Endothelial cell of umbilical vein (primary cell): ENCODE measurements at regions not wholly inside any gene's neighbourhood (a gene's known extent, or its start where the extent isn't known, plus 50 kb on each side); places are given as distances from the start of the nearest gene placed in this dataset.
A peak's percentile ranks its signal among the peaks of the same experiment; 100 is the strongest.

ENCODE experiments used
- BruUV-seq: library from RNA; stranded (reverse); fragments of 400-500 nt; replicated peaks from 2 replicates; lab custom pipeline; 2021; lab: Mats Ljungman, UMichigan
- CTCF ChIA-PET: fragments of 300-600, 350-600 bp; sonication (Branson Sonifier 250); formaldehyde crosslinking; loops from one replicate; lab custom pipeline; 2021; ENCODE audit warnings: antibody characterized with exemption, inconsistent platforms; lab: Charles Lee
- POLR2A ChIA-PET: fragments of 300-600, 350-600 bp; sonication (Branson Sonifier 250); formaldehyde crosslinking; loops from one replicate; lab custom pipeline; 2021; ENCODE audit warnings: antibody characterized with exemption, inconsistent platforms; lab: Charles Lee
- DNase-seq: peaks from one replicate; pipeline ENCODE4 v3.0.0-alpha.2; 2011; ENCODE audit warnings: low read depth, low spot score
- FAIRE-seq: peaks from 2 replicates; lab custom pipeline; 2011; peaks lifted over from hg19 to GRCh38; lab: Jason Lieb, UNC
- H2AFZ ChIP-seq: 2 replicates; pipeline ENCODE4 v1.6.0; 2012; ENCODE audit warnings: low read depth, low read length, control low read depth, inconsistent platforms
- H3K27ac ChIP-seq: 2 replicates; pipeline ENCODE4 v1.5.1; 2011; ENCODE audit warnings: low read depth, mild to moderate bottlenecking, control low read depth, low read length, moderate library complexity; ENCODE audit not compliant: insufficient read depth
- H3K27me3 ChIP-seq, 2 experiments: 2 replicates each; pipeline versions ENCODE4 v1.6.0 to v1.6.1; 2011; ENCODE audit warnings: low read length in 2 of 2, mixed read lengths in 1 of 2; ENCODE audit not compliant: control insufficient read depth in 2 of 2, insufficient read depth in 2 of 2
- H3K36me3 ChIP-seq, 2 experiments: 2 replicates in 1 of 2; 3 replicates in 1 of 2; pipeline ENCODE4 v1.5.1; 2011; ENCODE audit warnings: low read length in 2 of 2, mild to moderate bottlenecking in 1 of 2, moderate library complexity in 1 of 2; ENCODE audit not compliant: control insufficient read depth in 2 of 2, insufficient read depth in 2 of 2; ENCODE audit errors: extremely low read depth in 1 of 2
- H3K4me1 ChIP-seq: 3 replicates; pipeline ENCODE4 v1.5.1; 2011; ENCODE audit warnings: mild to moderate bottlenecking, low read length; ENCODE audit not compliant: control insufficient read depth, insufficient read depth; ENCODE audit errors: extremely low read depth
- H3K4me2 ChIP-seq: 2 replicates; pipeline ENCODE4 v1.6.1; 2011; ENCODE audit warnings: low read length, control low read depth, mixed read lengths; ENCODE audit not compliant: insufficient read depth
- H3K4me3 ChIP-seq, 3 experiments: fragments of 200-600 bp in 1 of 3; sonication (generic), shearing (Covaris generic) in 1 of 3; replicated peaks in 1 of 3; 2 replicates each; pipeline ENCODE4 v1.5.1; 2011 to 2016; ENCODE audit warnings: control low read depth in 3 of 3, low read length in 3 of 3, mild to moderate bottlenecking in 2 of 3, inconsistent platforms in 1 of 3, low read depth in 1 of 3, moderate library complexity in 1 of 3; ENCODE audit not compliant: insufficient read depth in 1 of 3
- H3K79me2 ChIP-seq: 2 replicates; pipeline ENCODE4 v1.6.0; 2012; ENCODE audit warnings: low read length, inconsistent platforms; ENCODE audit not compliant: control insufficient read depth, insufficient read depth
- H3K9ac ChIP-seq: replicated peaks from 2 replicates; pipeline ENCODE3; 2011; ENCODE audit warnings: low read length, control low read depth; ENCODE audit not compliant: insufficient read depth; ENCODE audit errors: extremely low read depth
- H3K9me1 ChIP-seq: replicated peaks from 3 replicates; pipeline ENCODE4 v1.6.0; 2011; ENCODE audit warnings: mild to moderate bottlenecking, low read length; ENCODE audit not compliant: control insufficient read depth, insufficient read depth; ENCODE audit errors: extremely low read depth
- H3K9me3 ChIP-seq: replicated peaks from 2 replicates; pipeline ENCODE4 v1.5.1; 2012; ENCODE audit warnings: low read length, inconsistent platforms; ENCODE audit not compliant: control insufficient read depth, insufficient read depth
- H4K20me1 ChIP-seq: replicated peaks from 2 replicates; pipeline ENCODE3; 2011; ENCODE audit warnings: mild to moderate bottlenecking, low read length; ENCODE audit not compliant: control insufficient read depth, insufficient read depth; ENCODE audit errors: extremely low read depth
- EZH2 ChIP-seq: IDR thresholded peaks from 2 replicates; pipeline ENCODE4 v1.6.1; 2012; ENCODE audit warnings: borderline replicate concordance, low read depth, mild to moderate bottlenecking, moderate library complexity, low read length, inconsistent platforms; ENCODE audit not compliant: severe bottlenecking
- FOS ChIP-seq: IDR thresholded peaks from 2 replicates; pipeline ENCODE4 v1.6.1; 2011; ENCODE audit warnings: mild to moderate bottlenecking, low read length, moderate library complexity, borderline replicate concordance; ENCODE audit not compliant: insufficient read depth
- GATA2 ChIP-seq: IDR thresholded peaks from 2 replicates; pipeline ENCODE4 v1.7.0; 2011; ENCODE audit warnings: low read depth, mild to moderate bottlenecking, moderate library complexity, mixed read lengths, low read length; ENCODE audit not compliant: insufficient read length, insufficient read depth
- JUN ChIP-seq: IDR thresholded peaks from 2 replicates; pipeline ENCODE4 v1.6.1; 2011; ENCODE audit warnings: borderline replicate concordance, low read depth; ENCODE audit not compliant: insufficient read length, insufficient read depth
- MAX ChIP-seq: IDR thresholded peaks from 2 replicates; pipeline ENCODE4 v1.6.1; 2011; ENCODE audit not compliant: insufficient read depth, insufficient read length
- MYC ChIP-seq: IDR thresholded peaks from one replicate; pipeline ENCODE4 v1.6.1; 2011; ENCODE audit warnings: mild to moderate bottlenecking, low read depth, low read length
- POLR2A ChIP-seq: IDR thresholded peaks from 2 replicates; pipeline ENCODE4 v1.6.1; 2012; ENCODE audit warnings: low read depth, mild to moderate bottlenecking, control low read depth, low read length
- POLR2AphosphoS5 ChIP-seq: IDR thresholded peaks from 2 replicates; pipeline ENCODE4 v1.6.1; 2012; ENCODE audit warnings: low read depth, mild to moderate bottlenecking, control low read depth, low read length, moderate library complexity; ENCODE audit not compliant: insufficient read depth
- dilution Hi-C: fragments of 300-500 bp; cut with MboI; formaldehyde crosslinking; loops from one replicate; pipeline ENCODE4 v1.15.0; 2019; ENCODE audit warnings: low sequenced_read_pairs; ENCODE audit not compliant: extremely low pct_ligation_motif_present
- intact Hi-C: fragments of 100-400 bp; cut with micrococcal nuclease; formaldehyde crosslinking; loops from one replicate; pipeline ENCODE4 v1.10.0; 2022

- H4K20me1 ChIP-seq = no peaks in the 10 kb centered on the region
- no peak overlapping the region for H3K4me3 ChIP-seq
- no TSS peak for BruUV-seq
- H3K9me3 ChIP-seq = no peaks in the 10 kb centered on the region
- no peaks in the 10 kb centered on the region for H3K9me1 ChIP-seq
- H3K27me3 ChIP-seq = no peaks in the 10 kb centered on the region
- H3K4me1 ChIP-seq = peaks cover 6% of the 10 kb centered on the region
- CTCF ChIA-PET = interaction anchor here (1.0 kb wide), 1 partner anchor 413 kb away, joined by 3 read pairs; no protein-coding TSS in a partner anchor
- DNase-seq (peak; percentile 30), FAIRE-seq (no peak)
- H3K36me3 ChIP-seq = no peaks in the 10 kb centered on the region
- dilution Hi-C loops (no loop called here), intact Hi-C loops (no loop called here)
- H3K4me2 ChIP-seq = no peak overlapping the region
- H2AFZ ChIP-seq = no peak overlapping the region
- no peak for TF ChIP-seq POLR2AphosphoS5
- no peak for TF ChIP-seq FOS
- no peak for TF ChIP-seq JUN
- no peak for TF ChIP-seq POLR2A
- no peak for TF ChIP-seq EZH2
- POLR2A ChIA-PET = no interaction called here
- no peak overlapping the region for H3K9ac ChIP-seq
- no peak overlapping the region for H3K27ac ChIP-seq
- H3K79me2 ChIP-seq = no peaks in the 10 kb centered on the region
Observed at GRCh38 chr17:70021726-70022125, 53.3 kb upstream of the KCNJ16 start.

DNA sequence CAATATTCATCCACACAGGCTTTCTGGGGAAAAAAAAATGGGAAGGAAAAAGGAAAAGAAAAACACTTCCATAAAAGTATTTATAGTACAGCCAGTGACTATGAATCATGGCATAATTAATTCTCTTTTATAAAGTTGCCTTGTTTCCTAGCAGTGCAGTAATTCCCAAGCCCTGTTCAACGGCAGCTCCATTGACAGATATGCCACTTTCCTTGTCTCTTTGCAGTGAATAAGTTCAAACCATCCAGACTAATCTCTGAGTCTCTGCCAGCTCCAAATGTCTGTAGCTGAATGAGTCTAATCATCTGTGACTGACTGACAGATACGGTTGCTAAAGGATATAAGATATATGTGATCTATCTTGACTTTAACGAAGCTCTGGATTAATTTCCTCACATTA is 52.9 kb upstream of the KCNJ16 start:
- no peaks in the 10 kb centered on the region for H3K9me3 ChIP-seq
- no peak overlapping the region for H3K4me3 ChIP-seq
- ChIA-PET POLR2A (no interaction called here), CTCF (interaction anchor here (1.0 to 1.3 kb wide), 2 partner anchors 122 to 413 kb away, joined by 3 read pairs; no protein-coding TSS in a partner anchor)
- no peak overlapping the region for H3K9ac ChIP-seq
- H2AFZ ChIP-seq = peak overlapping the region; percentile 16
- no peak overlapping the region for H3K27ac ChIP-seq
- dilution Hi-C loops (no loop called here), intact Hi-C loops (no loop called here)
- H3K4me1 ChIP-seq = peaks cover 6% of the 10 kb centered on the region
- no TSS peak for BruUV-seq
- no peaks in the 10 kb centered on the region for H3K27me3 ChIP-seq
- no peaks in the 10 kb centered on the region for H4K20me1 ChIP-seq
- no peak overlapping the region for H3K4me2 ChIP-seq
- H3K79me2 ChIP-seq = no peaks in the 10 kb centered on the region
- no peak for FAIRE-seq
- H3K36me3 ChIP-seq = no peaks in the 10 kb centered on the region
- TF ChIP-seq GATA2 = no peak
- no peak for TF ChIP-seq POLR2A
- no peak for TF ChIP-seq EZH2
- no peak for TF ChIP-seq MYC
- TF ChIP-seq MAX = no peak
- no peak for TF ChIP-seq JUN
- TF ChIP-seq FOS = no peak
- no peak for TF ChIP-seq POLR2AphosphoS5
- peak; percentile 51 for DNase-seq
- H3K9me1 ChIP-seq = no peaks in the 10 kb centered on the region
